ENCODE measurements at regions not wholly inside any gene's neighbourhood (a gene's known extent, or its start where the extent isn't known, plus 50 kb on each side); places are given as distances from the start of the nearest gene placed in this dataset.

DNA sequence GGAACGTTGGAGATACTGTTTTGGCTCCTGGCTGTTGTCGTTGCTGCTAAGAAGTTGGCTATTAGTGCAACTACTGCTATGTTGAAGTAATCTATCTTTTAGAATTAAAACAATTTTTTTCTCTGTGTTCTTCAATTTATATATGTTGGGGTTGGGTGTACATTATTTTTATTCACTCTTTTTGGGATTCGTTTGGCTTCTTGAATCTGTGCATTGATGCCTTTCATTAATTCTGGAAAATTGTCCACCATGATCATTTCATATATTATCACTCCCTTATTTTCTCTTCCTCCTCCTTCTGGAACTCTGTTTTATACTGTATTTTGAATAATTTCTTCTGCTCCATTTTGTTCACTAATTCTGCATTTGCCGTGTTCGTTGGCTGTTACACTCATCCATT lies 199.5 kb upstream of the PLET1 start:
- no peak for DNase-seq (ENCODE audit: low spot score)
- CTCF ChIA-PET: no interaction called here

More for the DNA sequence above, 199.5 kb upstream of the PLET1 start:
- Mint-ChIP-seq H3K9me3 (no peaks in the 10 kb centered on the region), H3K27ac (no peak overlapping the region), H3K36me3 (no peaks in the 10 kb centered on the region), H3K4me1 (no peaks in the 10 kb centered on the region), H3K27me3 (ENCODE audit: low read depth) (no peaks in the 10 kb centered on the region), H3K4me3 (no peak overlapping the region)
- TF ChIP-seq ZNF263 (CRISPR knock-in tag; IDR thresholded peaks at IDR 0.05; ENCODE audit: low read depth) (no peak), NR1H2 (CRISPR knock-in tag; IDR thresholded peaks at IDR 0.05) (no peak), FOXP1 (CRISPR knock-in tag; IDR thresholded peaks at IDR 0.05; ENCODE audit: borderline replicate concordance) (no peak), HMGA2 (CRISPR knock-in tag; IDR thresholded peaks at IDR 0.05) (no peak), ZNF121 (CRISPR knock-in tag; IDR thresholded peaks at IDR 0.05) (no peak), AR (CRISPR knock-in tag; IDR thresholded peaks at IDR 0.05) (no peak), PRRX2 (CRISPR knock-in tag; IDR thresholded peaks at IDR 0.05) (no peak), MXD4 (CRISPR knock-in tag; IDR thresholded peaks at IDR 0.05; ENCODE audit: borderline replicate concordance) (no peak), GTF2I (CRISPR knock-in tag; conservative IDR thresholded peaks at IDR 0.05) (no peak)
- TF ChIP-seq, protein P1, sequence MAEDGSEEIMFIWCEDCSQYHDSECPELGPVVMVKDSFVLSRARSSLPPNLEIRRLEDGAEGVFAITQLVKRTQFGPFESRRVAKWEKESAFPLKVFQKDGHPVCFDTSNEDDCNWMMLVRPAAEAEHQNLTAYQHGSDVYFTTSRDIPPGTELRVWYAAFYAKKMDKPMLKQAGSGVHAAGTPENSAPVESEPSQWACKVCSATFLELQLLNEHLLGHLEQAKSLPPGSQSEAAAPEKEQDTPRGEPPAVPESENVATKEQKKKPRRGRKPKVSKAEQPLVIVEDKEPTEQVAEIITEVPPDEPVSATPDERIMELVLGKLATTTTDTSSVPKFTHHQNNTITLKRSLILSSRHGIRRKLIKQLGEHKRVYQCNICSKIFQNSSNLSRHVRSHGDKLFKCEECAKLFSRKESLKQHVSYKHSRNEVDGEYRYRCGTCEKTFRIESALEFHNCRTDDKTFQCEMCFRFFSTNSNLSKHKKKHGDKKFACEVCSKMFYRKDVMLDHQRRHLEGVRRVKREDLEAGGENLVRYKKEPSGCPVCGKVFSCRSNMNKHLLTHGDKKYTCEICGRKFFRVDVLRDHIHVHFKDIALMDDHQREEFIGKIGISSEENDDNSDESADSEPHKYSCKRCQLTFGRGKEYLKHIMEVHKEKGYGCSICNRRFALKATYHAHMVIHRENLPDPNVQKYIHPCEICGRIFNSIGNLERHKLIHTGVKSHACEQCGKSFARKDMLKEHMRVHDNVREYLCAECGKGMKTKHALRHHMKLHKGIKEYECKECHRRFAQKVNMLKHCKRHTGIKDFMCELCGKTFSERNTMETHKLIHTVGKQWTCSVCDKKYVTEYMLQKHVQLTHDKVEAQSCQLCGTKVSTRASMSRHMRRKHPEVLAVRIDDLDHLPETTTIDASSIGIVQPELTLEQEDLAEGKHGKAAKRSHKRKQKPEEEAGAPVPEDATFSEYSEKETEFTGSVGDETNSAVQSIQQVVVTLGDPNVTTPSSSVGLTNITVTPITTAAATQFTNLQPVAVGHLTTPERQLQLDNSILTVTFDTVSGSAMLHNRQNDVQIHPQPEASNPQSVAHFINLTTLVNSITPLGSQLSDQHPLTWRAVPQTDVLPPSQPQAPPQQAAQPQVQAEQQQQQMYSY (CRISPR knock-in tag; IDR thresholded peaks at IDR 0.05): no peak
- TF ChIP-seq, protein P2, sequence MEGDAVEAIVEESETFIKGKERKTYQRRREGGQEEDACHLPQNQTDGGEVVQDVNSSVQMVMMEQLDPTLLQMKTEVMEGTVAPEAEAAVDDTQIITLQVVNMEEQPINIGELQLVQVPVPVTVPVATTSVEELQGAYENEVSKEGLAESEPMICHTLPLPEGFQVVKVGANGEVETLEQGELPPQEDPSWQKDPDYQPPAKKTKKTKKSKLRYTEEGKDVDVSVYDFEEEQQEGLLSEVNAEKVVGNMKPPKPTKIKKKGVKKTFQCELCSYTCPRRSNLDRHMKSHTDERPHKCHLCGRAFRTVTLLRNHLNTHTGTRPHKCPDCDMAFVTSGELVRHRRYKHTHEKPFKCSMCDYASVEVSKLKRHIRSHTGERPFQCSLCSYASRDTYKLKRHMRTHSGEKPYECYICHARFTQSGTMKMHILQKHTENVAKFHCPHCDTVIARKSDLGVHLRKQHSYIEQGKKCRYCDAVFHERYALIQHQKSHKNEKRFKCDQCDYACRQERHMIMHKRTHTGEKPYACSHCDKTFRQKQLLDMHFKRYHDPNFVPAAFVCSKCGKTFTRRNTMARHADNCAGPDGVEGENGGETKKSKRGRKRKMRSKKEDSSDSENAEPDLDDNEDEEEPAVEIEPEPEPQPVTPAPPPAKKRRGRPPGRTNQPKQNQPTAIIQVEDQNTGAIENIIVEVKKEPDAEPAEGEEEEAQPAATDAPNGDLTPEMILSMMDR (IDR thresholded peaks at IDR 0.05): no peak
- TF ChIP-seq, protein P3, sequence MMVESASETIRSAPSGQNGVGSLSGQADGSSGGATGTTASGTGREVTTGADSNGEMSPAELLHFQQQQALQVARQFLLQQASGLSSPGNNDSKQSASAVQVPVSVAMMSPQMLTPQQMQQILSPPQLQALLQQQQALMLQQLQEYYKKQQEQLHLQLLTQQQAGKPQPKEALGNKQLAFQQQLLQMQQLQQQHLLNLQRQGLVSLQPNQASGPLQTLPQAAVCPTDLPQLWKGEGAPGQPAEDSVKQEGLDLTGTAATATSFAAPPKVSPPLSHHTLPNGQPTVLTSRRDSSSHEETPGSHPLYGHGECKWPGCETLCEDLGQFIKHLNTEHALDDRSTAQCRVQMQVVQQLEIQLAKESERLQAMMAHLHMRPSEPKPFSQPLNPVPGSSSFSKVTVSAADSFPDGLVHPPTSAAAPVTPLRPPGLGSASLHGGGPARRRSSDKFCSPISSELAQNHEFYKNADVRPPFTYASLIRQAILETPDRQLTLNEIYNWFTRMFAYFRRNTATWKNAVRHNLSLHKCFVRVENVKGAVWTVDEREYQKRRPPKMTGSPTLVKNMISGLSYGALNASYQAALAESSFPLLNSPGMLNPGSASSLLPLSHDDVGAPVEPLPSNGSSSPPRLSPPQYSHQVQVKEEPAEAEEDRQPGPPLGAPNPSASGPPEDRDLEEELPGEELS (CRISPR knock-in tag; IDR thresholded peaks at IDR 0.05): no peak
- TF ChIP-seq, protein P4, sequence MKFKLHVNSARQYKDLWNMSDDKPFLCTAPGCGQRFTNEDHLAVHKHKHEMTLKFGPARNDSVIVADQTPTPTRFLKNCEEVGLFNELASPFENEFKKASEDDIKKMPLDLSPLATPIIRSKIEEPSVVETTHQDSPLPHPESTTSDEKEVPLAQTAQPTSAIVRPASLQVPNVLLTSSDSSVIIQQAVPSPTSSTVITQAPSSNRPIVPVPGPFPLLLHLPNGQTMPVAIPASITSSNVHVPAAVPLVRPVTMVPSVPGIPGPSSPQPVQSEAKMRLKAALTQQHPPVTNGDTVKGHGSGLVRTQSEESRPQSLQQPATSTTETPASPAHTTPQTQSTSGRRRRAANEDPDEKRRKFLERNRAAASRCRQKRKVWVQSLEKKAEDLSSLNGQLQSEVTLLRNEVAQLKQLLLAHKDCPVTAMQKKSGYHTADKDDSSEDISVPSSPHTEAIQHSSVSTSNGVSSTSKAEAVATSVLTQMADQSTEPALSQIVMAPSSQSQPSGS (CRISPR knock-in tag; IDR thresholded peaks at IDR 0.05; ENCODE audit: borderline replicate concordance, low read depth): no peak
- no peak for ATAC-seq
- POLR2A ChIA-PET: no interaction called here

All from WTC11 (cell line).